HEK293 (cell line): ENCODE measurements at regions not wholly inside any gene's neighbourhood (a gene's known extent, or its start where the extent isn't known, plus 50 kb on each side); places are given as distances from the start of the nearest gene placed in this dataset.

Experiments
- CTCF ChIP-seq: fragments of 450-650 bp; formaldehyde crosslinking; IDR thresholded peaks from 2 replicates; pipeline ENCODE4 v1.5.1; 2016; ENCODE audit warnings: missing biosample characterization, missing genetic modification characterization
- SP2 ChIP-seq: fragments of 450-650 bp; formaldehyde crosslinking; IDR thresholded peaks from 2 replicates; pipeline ENCODE4 v1.5.1; 2016; ENCODE audit warnings: missing biosample characterization, missing genetic modification characterization
- TRIM28 ChIP-seq: IDR thresholded peaks from 2 replicates; pipeline ENCODE4 v1.6.1; 2011; ENCODE audit warnings: low read length, control low read depth, borderline replicate concordance
- TSHZ1 ChIP-seq: fragments of 450-650 bp; formaldehyde crosslinking; IDR thresholded peaks from 2 replicates; pipeline ENCODE4 v1.5.1; 2016; ENCODE audit warnings: missing biosample characterization, missing genetic modification characterization, borderline replicate concordance
- ZNF433 ChIP-seq: fragments of 450-650 bp; formaldehyde crosslinking; IDR thresholded peaks from 2 replicates; pipeline ENCODE4 v1.5.1; 2016; ENCODE audit warnings: missing biosample characterization, missing genetic modification characterization, low read depth
- ZNF785 ChIP-seq: fragments of 450-650 bp; formaldehyde crosslinking; IDR thresholded peaks from 2 replicates; pipeline ENCODE4 v1.5.1; 2016; ENCODE audit warnings: missing biosample characterization, missing genetic modification characterization
- TF ChIP-seq, protein P1 (sequence below): fragments of 450-650 bp; formaldehyde crosslinking; IDR thresholded peaks from 2 replicates; pipeline ENCODE4 v1.5.1; 2016; ENCODE audit warnings: missing biosample characterization, missing genetic modification characterization

GRCh38 chr14:58969951-58970751 is 218.3 kb upstream of the DAAM1 start:
- TF ChIP-seq TRIM28, result no peak
- TF ChIP-seq, protein P1, sequence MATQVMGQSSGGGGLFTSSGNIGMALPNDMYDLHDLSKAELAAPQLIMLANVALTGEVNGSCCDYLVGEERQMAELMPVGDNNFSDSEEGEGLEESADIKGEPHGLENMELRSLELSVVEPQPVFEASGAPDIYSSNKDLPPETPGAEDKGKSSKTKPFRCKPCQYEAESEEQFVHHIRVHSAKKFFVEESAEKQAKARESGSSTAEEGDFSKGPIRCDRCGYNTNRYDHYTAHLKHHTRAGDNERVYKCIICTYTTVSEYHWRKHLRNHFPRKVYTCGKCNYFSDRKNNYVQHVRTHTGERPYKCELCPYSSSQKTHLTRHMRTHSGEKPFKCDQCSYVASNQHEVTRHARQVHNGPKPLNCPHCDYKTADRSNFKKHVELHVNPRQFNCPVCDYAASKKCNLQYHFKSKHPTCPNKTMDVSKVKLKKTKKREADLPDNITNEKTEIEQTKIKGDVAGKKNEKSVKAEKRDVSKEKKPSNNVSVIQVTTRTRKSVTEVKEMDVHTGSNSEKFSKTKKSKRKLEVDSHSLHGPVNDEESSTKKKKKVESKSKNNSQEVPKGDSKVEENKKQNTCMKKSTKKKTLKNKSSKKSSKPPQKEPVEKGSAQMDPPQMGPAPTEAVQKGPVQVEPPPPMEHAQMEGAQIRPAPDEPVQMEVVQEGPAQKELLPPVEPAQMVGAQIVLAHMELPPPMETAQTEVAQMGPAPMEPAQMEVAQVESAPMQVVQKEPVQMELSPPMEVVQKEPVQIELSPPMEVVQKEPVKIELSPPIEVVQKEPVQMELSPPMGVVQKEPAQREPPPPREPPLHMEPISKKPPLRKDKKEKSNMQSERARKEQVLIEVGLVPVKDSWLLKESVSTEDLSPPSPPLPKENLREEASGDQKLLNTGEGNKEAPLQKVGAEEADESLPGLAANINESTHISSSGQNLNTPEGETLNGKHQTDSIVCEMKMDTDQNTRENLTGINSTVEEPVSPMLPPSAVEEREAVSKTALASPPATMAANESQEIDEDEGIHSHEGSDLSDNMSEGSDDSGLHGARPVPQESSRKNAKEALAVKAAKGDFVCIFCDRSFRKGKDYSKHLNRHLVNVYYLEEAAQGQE (tag by site-specific recombination), result no peak
- no peak for TF ChIP-seq ZNF785 (tag by site-specific recombination)
- TF ChIP-seq SP2, result no peak
- TF ChIP-seq CTCF (tag by site-specific recombination), result no peak
- TF ChIP-seq ZNF433 (tag by site-specific recombination), result no peak
- no peak for TF ChIP-seq TSHZ1
